ENCODE measurements at regions not wholly inside any gene's neighbourhood (a gene's known extent, or its start where the extent isn't known, plus 50 kb on each side); places are given as distances from the start of the nearest gene placed in this dataset.
"Not testable (repeated sequence)": the region's sequence is repeated elsewhere in the genome, so short reads cannot be mapped to it uniquely, and the experiment has no call there.

DNA sequence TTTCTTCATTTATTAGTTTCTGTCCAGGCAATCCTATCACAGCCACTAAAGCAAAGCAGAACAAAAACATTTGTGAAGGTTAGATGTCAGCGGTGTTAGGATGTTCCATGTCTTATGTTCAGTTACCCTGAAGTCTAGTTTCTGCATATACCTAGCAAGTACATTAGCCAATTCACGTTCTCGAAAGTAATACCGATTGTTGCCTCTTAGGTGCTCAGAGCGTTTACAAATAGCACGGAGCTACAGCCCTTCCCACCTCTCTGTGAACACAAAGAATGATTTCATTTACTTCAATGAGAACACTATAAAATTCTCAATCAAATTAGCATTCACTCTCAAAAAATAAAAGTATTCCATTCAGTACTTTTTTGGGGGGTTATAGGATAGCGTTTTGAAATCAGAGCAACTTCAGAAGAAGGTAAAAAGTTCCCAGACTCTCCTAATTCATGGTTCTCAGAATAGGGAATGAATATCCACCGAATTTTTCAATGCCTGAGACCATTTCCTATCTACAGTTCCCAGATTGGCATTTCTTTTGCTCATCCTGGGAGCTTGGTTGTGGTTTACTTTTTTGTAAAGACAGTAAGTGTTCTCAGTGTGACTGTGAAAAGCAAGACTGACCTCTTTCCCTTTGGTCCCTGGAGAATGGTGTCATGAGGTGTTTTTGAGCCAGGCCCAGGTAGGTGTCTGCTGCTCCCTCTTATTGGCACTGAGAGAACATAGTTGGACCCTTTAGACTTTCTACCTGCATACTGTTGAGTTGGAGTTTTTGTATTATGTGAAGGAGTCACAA lies 488.0 kb upstream of the RGS6 start:
- DNase-seq = no peak

- DNase-seq = no peak
Measured at GRCh38 chr14:71448431-71449315, 483.6 kb upstream of the RGS6 start.

- no peak for DNase-seq
Measured at GRCh38 chr14:71449316-71450055, 482.7 kb upstream of the RGS6 start.

GRCh38 chr14:71451501-71451900 lies 480.7 kb upstream of the RGS6 start:
- no peak for DNase-seq

GRCh38 chr14:71452539-71452938 lies 479.7 kb upstream of the RGS6 start:
- no peak for DNase-seq

GRCh38 chr14:71452987-71453386 lies 479.2 kb upstream of the RGS6 start:
- DNase-seq = no peak

DNA sequence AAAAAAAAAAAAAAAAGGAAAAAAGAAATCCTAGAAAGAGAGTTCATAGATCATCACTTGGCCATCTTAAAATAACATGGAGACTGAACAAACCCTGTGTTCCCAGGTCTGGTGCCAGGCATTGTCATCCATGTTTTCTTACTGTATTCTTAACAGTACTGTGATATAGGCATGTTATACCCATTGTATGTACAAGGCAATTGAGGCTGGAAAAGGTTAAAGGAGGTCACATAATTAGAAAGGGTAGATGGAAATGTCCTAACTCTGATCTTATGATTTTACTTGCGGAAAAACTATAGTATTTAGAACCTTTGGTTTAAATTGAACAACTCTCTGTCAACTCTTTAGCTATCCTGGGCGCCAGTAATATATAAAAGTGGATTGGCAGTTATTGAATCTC lies 478.2 kb upstream of the RGS6 start:
- no peak for DNase-seq

DNA sequence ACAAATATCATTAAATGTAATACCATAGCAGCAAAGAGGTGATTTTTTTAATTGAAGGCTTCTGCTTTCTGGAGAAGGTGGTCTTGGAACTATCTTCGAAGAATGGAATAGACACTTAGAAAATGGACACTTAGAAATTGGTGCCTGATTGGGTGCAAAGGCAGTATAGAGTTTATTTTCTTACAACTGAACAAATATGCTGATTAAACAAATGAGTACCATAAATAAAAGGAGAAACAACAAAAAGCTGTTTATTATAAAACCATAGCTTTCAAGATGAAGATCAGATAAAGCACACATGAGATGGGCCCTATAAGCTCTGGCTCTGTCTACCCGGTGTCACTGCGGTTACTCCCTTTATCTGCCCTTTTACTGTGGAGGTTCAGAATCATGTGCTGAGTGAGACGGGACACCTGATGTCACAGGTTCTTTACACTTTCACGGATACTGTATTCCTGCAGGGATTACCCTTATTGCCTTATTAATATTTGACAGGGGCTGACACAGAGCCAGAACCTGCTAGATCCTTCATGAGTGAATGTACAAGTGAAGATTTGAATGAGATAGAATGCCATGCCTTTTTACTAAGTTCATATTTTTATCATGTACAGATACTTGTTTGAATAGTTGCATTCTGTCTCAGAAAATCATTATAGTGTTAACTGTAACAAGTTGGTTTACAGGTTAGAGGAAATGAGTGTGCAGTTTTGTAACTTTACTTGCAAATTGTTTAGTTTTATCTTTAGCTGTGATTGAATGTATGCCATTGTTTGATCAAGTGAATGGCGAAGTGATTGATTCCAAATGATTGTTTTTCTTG lies 477.5 kb upstream of the RGS6 start:
- no peak for DNase-seq

GRCh38 chr14:71460091-71460490 lies 472.1 kb upstream of the RGS6 start:
- no peak for DNase-seq

GRCh38 chr14:71461617-71462016 lies 470.6 kb upstream of the RGS6 start:
- not testable (repeated sequence) for DNase-seq

DNA sequence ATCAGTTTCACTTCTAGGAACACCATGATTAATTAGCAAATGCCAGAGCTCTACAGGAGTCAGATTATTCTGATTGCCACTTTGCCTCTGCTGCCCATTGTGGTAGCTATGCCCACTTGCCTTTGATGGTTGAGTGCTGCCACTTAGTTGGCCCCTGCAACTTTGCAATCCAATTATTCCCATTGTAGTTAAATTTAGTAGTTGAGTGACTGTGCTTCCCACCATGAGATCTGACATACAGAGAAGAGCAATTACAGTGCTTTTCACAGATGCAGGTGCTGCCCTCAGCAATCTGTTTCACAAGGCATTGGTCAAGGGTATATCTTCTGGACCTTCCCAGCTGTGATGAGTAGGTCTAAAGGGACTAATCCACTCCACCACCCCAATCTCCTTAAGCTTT lies 468.4 kb upstream of the RGS6 start:
- DNase-seq = no peak

- no peak for DNase-seq
Measured at GRCh38 chr14:71464840-71465239, 467.4 kb upstream of the RGS6 start.

DNA sequence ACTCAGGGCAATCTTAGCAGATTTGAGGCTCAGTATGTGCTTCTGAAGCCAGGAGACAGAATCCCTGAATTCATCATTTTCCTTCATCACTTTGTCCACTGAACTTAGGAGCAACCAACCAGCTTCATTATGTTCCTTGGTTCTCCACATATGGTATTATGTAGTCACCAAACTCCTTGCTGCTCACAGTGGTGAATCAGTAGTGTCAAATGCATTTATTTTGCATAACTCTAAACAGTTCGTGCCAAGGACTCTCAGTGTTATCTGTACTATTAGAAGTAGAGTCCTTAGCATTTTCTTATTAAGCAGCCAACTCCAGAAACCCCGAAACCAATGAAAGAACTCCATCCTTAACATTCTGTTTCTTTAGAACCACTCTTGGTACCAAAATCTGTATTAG lies 466.9 kb upstream of the RGS6 start:
- DNase-seq = no peak

- DNase-seq = no peak
Measured at GRCh38 chr14:71466251-71466650, 466.0 kb upstream of the RGS6 start.

GRCh38 chr14:71466946-71467345 lies 465.3 kb upstream of the RGS6 start:
- no peak for DNase-seq

GRCh38 chr14:71467361-71467811 lies 464.8 kb upstream of the RGS6 start:
- DNase-seq = no peak

GRCh38 chr14:71468701-71469100 lies 463.5 kb upstream of the RGS6 start:
- no peak for DNase-seq

DNA sequence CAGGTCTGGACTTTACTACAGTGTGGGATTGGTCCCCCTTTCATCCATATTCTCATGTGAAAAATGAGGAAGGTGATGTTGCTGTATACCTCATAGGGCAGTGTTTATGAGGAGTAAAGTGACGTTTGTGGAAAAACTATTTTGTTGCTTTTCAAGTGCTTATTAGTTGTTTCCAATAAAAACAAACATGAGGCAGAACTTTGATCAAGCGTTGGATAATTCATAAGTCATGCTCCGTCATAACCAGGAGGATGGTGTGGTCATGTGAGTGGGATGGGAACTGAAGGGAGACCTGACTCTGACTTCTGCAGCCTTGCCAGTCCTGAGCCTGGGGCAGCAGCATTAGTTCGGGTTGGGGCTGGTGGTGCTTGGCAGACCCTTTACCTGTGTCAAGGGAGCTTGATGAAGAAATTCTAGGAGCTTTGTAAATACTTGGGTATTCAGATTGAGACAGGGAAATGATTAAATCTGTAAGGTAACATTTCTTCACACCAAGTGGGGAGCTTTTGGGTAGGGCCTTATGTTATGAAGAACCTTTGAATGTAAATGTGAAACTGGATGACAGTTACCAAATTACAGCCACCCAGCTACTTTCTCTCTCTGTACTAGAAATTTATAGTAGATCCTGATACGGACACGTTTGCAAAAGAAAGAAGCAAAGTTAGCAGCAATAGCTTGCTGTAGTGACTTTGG lies 462.4 kb upstream of the RGS6 start:
- DNase-seq = no peak

- no peak for DNase-seq
Measured at GRCh38 chr14:71471634-71472355, 460.4 kb upstream of the RGS6 start.

GRCh38 chr14:71472356-71473340 lies 459.6 kb upstream of the RGS6 start:
- DNase-seq = no peak

Data from DMS153 (cell line).